ENCODE measurements at regions not wholly inside any gene's neighbourhood (a gene's known extent, or its start where the extent isn't known, plus 50 kb on each side); places are given as distances from the start of the nearest gene placed in this dataset.
"Not testable (repeated sequence)": the region's sequence is repeated elsewhere in the genome, so short reads cannot be mapped to it uniquely, and the experiment has no call there.

DNA sequence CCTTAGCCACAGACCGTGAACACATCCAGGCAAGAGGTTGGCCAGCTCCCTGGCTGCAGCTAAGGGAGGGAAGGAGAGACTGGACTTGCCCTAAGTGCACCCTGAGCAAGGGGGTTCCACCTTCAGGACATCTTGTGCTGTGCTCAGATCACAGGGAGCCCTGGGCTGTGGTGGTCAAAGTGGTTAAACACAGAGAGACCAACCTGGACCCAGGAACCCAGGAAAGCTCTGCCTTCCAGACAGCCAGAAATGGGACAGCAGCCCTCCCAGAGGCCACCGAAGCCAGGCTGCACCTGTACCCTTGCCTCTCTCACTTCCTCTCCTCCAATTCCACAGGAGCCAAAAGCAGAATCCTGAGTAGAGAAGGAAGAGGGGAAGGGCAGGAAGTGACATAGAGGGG, 105.2 kb upstream of the TMEM45B start:
- ATAC-seq (no peak), DNase-seq (no peak)

DNA sequence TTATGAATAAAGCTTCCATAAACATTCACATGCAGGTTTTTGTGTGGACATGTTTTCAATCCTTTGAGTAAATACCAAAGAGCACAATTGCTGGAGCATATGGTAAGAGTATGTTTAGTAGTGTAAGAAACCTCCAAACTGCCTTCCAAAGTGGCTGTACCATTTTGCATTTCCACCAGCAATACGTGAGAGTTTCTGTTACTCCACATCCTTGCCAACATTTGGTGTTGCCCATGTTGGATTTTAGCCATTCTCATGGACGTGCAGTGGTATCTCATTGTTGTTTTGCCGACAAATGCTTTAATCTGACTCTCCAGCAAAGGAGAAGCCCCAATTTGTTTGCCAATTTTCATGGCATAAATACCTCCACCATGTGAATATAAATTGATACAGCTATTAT, 103.9 kb upstream of the TMEM45B start:
- ATAC-seq (no peak), DNase-seq (no peak)
- Histone ChIP-seq H3K4me3 (no peak overlapping the region), H3K9me3 (no peaks in the 10 kb centered on the region), H3K4me1 (no peaks in the 10 kb centered on the region), H3K27ac (no peak overlapping the region), H3K27me3 (ENCODE audit: low read depth) (peaks cover 7% of the 10 kb centered on the region), H3K36me3 (no peaks in the 10 kb centered on the region)
- TF ChIP-seq, protein P1, sequence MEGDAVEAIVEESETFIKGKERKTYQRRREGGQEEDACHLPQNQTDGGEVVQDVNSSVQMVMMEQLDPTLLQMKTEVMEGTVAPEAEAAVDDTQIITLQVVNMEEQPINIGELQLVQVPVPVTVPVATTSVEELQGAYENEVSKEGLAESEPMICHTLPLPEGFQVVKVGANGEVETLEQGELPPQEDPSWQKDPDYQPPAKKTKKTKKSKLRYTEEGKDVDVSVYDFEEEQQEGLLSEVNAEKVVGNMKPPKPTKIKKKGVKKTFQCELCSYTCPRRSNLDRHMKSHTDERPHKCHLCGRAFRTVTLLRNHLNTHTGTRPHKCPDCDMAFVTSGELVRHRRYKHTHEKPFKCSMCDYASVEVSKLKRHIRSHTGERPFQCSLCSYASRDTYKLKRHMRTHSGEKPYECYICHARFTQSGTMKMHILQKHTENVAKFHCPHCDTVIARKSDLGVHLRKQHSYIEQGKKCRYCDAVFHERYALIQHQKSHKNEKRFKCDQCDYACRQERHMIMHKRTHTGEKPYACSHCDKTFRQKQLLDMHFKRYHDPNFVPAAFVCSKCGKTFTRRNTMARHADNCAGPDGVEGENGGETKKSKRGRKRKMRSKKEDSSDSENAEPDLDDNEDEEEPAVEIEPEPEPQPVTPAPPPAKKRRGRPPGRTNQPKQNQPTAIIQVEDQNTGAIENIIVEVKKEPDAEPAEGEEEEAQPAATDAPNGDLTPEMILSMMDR (IDR thresholded peaks at IDR 0.05), result no peak
- intact Hi-C loops (cut with DNase I), result no loop called here

More for the DNA sequence above, 105.2 kb upstream of the TMEM45B start:
- no peak overlapping the region for H3K27ac ChIP-seq
- no peaks in the 10 kb centered on the region for H3K36me3 ChIP-seq
- H3K9me3 ChIP-seq, result no peaks in the 10 kb centered on the region
- TF ChIP-seq, protein P1 (IDR thresholded peaks at IDR 0.05), result no peak
- H3K4me3 ChIP-seq, result no peak overlapping the region
- no peaks in the 10 kb centered on the region for H3K4me1 ChIP-seq
- H3K27me3 ChIP-seq (ENCODE audit: low read depth), result peaks cover 7% of the 10 kb centered on the region
- intact Hi-C loops (cut with DNase I), result no loop called here

GRCh38 chr11:129712486-129713240, 103.0 kb upstream of the TMEM45B start:
- intact Hi-C loops (cut with DNase I); H3K27ac ChIP-seq; H3K4me3 ChIP-seq; ATAC-seq; H3K4me1 ChIP-seq; DNase-seq; H3K27me3 ChIP-seq (ENCODE audit: low read depth); H3K9me3 ChIP-seq; H3K36me3 ChIP-seq: not testable (repeated sequence)

- Histone ChIP-seq H3K27me3 (ENCODE audit: low read depth) (no peaks in the 10 kb centered on the region), H3K27ac (no peak overlapping the region), H3K4me1 (no peaks in the 10 kb centered on the region), H3K36me3 (no peaks in the 10 kb centered on the region), H3K9me3 (no peaks in the 10 kb centered on the region), H3K4me3 (no peak overlapping the region)
- intact Hi-C loops (cut with DNase I), result no loop called here
- no peak for ATAC-seq
- no peak for DNase-seq
- TF ChIP-seq, protein P1 (IDR thresholded peaks at IDR 0.05), result no peak
Measured at GRCh38 chr11:129719037-129719436, 96.6 kb upstream of the TMEM45B start.

DNA sequence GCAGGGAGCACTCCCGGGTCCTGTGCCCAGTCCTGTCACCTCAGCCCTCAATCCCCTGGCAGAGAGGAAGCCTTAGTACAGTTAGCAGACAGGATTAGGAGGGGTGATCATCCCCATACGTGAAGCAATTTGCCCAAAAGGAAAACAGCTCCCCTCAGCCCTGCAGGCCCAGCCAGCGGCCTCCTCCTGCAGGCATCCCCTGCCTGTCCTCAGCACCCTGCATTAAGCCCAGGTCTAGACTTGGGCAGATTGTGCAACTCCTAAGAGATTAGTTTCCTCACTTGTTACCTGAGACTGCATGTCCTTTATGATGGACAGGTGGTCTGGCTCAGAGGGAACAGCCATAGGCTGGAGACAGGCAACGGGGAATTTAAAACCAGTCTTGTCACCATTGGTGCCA, 95.5 kb upstream of the TMEM45B start:
- ATAC-seq (no peak), DNase-seq (no peak)
- H3K27ac ChIP-seq, result no peak overlapping the region
- H3K4me3 ChIP-seq, result no peak overlapping the region
- no peaks in the 10 kb centered on the region for H3K9me3 ChIP-seq
- no peaks in the 10 kb centered on the region for H3K36me3 ChIP-seq
- intact Hi-C loops (cut with DNase I), result no loop called here
- TF ChIP-seq, protein P1 (IDR thresholded peaks at IDR 0.05), result no peak
- H3K27me3 ChIP-seq (ENCODE audit: low read depth), result no peaks in the 10 kb centered on the region
- H3K4me1 ChIP-seq, result no peaks in the 10 kb centered on the region

- TF ChIP-seq, protein P1 (IDR thresholded peaks at IDR 0.05), result no peak
Measured at GRCh38 chr11:129720994-129721393, 94.7 kb upstream of the TMEM45B start.

More at GRCh38 chr11:129720994-129721393, 94.7 kb upstream of the TMEM45B start:
- H3K4me3 ChIP-seq, result no peak overlapping the region
- H3K4me1 ChIP-seq, result no peaks in the 10 kb centered on the region
- H3K27ac ChIP-seq, result no peak overlapping the region
- DNase-seq (no peak), ATAC-seq (no peak)
- no peaks in the 10 kb centered on the region for H3K9me3 ChIP-seq
- intact Hi-C loops (cut with DNase I), result no loop called here
- H3K27me3 ChIP-seq (ENCODE audit: low read depth), result no peaks in the 10 kb centered on the region
- no peaks in the 10 kb centered on the region for H3K36me3 ChIP-seq
